ENCODE measurements at regions not wholly inside any gene's neighbourhood (a gene's known extent, or its start where the extent isn't known, plus 50 kb on each side); places are given as distances from the start of the nearest gene placed in this dataset.

DNA sequence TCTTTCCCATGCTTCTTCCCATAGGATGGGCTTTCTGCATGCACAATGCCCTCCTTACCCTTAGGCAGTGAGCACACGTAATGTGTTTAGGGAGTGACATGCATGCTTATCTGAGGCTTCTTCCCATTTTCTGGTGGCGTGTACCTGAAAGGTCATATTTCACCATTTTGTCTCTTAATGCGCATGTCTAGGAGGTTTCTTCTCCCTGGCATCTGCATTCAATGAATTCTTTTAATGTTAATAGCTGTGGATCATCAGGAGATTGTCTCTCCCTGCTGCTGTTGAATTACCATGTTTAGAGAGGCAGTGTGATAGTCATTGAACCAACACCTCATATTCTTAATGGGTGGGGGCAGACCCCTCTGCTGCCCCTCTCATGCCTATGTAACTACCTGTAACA, 205.6 kb upstream of the SGO1 start:
- H3K4me1 ChIP-seq (ENCODE audit: control insufficient read depth, insufficient read depth, low read length) = no peaks in the 10 kb centered on the region
- intact Hi-C loops (cut with micrococcal nuclease; ENCODE audit: unreplicated experiment) (no loop called here), in situ Hi-C loops (cut with MboI) (no loop called here)
- H3K4me3 ChIP-seq = no peak overlapping the region
- H3K79me2 ChIP-seq (ENCODE audit: control insufficient read depth, insufficient read depth, low read length) = no peaks in the 10 kb centered on the region
- 54% methylated on average over 3 of the region's 3 CpGs for WGBS (ENCODE audit: insufficient coverage, insufficient replicate concordance, low lambda C conversion rate, missing lambda C conversion rate)
- H4K20me1 ChIP-seq (ENCODE audit: control insufficient read depth, insufficient read depth) = no peaks in the 10 kb centered on the region
- no peak overlapping the region for H3K27ac ChIP-seq (ENCODE audit: control insufficient read depth, insufficient read depth)
- H3K4me2 ChIP-seq (ENCODE audit: control insufficient read depth, insufficient read depth) = no peak overlapping the region
- H3K9ac ChIP-seq (ENCODE audit: control insufficient read depth, insufficient read depth, low read length) = no peak overlapping the region
- H3K9me3 ChIP-seq (replicated peaks; ENCODE audit: control insufficient read depth, insufficient read depth, low read length) = no peaks in the 10 kb centered on the region
- H3K36me3 ChIP-seq (ENCODE audit: control insufficient read depth in 2 of 2, insufficient read depth in 2 of 2, low read length in 1 of 2) = no peaks in the 10 kb centered on the region
- no peak for DNase-seq (ENCODE audit: low read depth, low spot score)
- ChIA-PET CTCF (no interaction called here), SMC1A (ENCODE audit: uncharacterized antibody, unreplicated experiment) (no interaction called here), RAD21 (ENCODE audit: unreplicated experiment) (no interaction called here), POLR2A (no interaction called here)
- no peaks in the 10 kb centered on the region for H3K27me3 ChIP-seq (replicated peaks in 1 of 2; ENCODE audit: control insufficient read depth in 2 of 2, insufficient read depth in 2 of 2, low read length in 1 of 2)
- BruUV-seq (replicated peaks) = no TSS peak
- no peak for ATAC-seq
- H2AFZ ChIP-seq (ENCODE audit: control insufficient read depth, low read depth, low read length) = no peak overlapping the region
- FAIRE-seq = no peak
- TF ChIP-seq SMC3 (IDR thresholded peaks at IDR 0.05; ENCODE audit: borderline replicate concordance, low read length) (no peak), BMI1 (IDR thresholded peaks at IDR 0.05; ENCODE audit: borderline replicate concordance) (no peak), SREBF2 (IDR thresholded peaks at IDR 0.05; ENCODE audit: low read length) (no peak), SIX5 (IDR thresholded peaks at IDR 0.05; ENCODE audit: low read depth, low read length, severe bottlenecking) (no peak), MYB (IDR thresholded peaks at IDR 0.05; ENCODE audit: borderline replicate concordance, low read depth, low read length) (no peak), NFYA (IDR thresholded peaks at IDR 0.05; ENCODE audit: borderline replicate concordance, low read depth, low read length) (no peak), NFIC (IDR thresholded peaks at IDR 0.05; ENCODE audit: low read depth, low read length) (no peak), HDAC2 (IDR thresholded peaks at IDR 0.05) (no peak), MEF2B (IDR thresholded peaks at IDR 0.05; ENCODE audit: partially characterized antibody, poor library complexity, severe bottlenecking) (no peak), RAD51 (IDR thresholded peaks at IDR 0.05) (no peak)
- TF ChIP-seq, protein P1, sequence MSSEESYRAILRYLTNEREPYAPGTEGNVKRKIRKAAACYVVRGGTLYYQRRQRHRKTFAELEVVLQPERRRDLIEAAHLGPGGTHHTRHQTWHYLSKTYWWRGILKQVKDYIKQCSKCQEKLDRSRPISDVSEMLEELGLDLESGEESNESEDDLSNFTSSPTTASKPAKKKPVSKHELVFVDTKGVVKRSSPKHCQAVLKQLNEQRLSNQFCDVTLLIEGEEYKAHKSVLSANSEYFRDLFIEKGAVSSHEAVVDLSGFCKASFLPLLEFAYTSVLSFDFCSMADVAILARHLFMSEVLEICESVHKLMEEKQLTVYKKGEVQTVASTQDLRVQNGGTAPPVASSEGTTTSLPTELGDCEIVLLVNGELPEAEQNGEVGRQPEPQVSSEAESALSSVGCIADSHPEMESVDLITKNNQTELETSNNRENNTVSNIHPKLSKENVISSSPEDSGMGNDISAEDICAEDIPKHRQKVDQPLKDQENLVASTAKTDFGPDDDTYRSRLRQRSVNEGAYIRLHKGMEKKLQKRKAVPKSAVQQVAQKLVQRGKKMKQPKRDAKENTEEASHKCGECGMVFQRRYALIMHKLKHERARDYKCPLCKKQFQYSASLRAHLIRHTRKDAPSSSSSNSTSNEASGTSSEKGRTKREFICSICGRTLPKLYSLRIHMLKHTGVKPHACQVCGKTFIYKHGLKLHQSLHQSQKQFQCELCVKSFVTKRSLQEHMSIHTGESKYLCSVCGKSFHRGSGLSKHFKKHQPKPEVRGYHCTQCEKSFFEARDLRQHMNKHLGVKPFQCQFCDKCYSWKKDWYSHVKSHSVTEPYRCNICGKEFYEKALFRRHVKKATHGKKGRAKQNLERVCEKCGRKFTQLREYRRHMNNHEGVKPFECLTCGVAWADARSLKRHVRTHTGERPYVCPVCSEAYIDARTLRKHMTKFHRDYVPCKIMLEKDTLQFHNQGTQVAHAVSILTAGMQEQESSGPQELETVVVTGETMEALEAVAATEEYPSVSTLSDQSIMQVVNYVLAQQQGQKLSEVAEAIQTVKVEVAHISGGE (CRISPR knock-in tag; IDR thresholded peaks at IDR 0.05) = no peak
- TF ChIP-seq, protein P2, sequence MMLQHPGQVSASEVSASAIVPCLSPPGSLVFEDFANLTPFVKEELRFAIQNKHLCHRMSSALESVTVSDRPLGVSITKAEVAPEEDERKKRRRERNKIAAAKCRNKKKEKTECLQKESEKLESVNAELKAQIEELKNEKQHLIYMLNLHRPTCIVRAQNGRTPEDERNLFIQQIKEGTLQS (IDR thresholded peaks at IDR 0.05; ENCODE audit: borderline replicate concordance, extremely low read depth, low read depth, low read length) = no peak
- TF ChIP-seq, protein P3, sequence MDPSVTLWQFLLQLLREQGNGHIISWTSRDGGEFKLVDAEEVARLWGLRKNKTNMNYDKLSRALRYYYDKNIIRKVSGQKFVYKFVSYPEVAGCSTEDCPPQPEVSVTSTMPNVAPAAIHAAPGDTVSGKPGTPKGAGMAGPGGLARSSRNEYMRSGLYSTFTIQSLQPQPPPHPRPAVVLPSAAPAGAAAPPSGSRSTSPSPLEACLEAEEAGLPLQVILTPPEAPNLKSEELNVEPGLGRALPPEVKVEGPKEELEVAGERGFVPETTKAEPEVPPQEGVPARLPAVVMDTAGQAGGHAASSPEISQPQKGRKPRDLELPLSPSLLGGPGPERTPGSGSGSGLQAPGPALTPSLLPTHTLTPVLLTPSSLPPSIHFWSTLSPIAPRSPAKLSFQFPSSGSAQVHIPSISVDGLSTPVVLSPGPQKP (IDR thresholded peaks at IDR 0.05; ENCODE audit: low read depth, low read length) = no peak
- TF ChIP-seq, protein P4, sequence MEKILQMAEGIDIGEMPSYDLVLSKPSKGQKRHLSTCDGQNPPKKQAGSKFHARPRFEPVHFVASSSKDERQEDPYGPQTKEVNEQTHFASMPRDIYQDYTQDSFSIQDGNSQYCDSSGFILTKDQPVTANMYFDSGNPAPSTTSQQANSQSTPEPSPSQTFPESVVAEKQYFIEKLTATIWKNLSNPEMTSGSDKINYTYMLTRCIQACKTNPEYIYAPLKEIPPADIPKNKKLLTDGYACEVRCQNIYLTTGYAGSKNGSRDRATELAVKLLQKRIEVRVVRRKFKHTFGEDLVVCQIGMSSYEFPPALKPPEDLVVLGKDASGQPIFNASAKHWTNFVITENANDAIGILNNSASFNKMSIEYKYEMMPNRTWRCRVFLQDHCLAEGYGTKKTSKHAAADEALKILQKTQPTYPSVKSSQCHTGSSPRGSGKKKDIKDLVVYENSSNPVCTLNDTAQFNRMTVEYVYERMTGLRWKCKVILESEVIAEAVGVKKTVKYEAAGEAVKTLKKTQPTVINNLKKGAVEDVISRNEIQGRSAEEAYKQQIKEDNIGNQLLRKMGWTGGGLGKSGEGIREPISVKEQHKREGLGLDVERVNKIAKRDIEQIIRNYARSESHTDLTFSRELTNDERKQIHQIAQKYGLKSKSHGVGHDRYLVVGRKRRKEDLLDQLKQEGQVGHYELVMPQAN (conservative IDR thresholded peaks at IDR 0.05) = no peak
- TF ChIP-seq, protein P5, sequence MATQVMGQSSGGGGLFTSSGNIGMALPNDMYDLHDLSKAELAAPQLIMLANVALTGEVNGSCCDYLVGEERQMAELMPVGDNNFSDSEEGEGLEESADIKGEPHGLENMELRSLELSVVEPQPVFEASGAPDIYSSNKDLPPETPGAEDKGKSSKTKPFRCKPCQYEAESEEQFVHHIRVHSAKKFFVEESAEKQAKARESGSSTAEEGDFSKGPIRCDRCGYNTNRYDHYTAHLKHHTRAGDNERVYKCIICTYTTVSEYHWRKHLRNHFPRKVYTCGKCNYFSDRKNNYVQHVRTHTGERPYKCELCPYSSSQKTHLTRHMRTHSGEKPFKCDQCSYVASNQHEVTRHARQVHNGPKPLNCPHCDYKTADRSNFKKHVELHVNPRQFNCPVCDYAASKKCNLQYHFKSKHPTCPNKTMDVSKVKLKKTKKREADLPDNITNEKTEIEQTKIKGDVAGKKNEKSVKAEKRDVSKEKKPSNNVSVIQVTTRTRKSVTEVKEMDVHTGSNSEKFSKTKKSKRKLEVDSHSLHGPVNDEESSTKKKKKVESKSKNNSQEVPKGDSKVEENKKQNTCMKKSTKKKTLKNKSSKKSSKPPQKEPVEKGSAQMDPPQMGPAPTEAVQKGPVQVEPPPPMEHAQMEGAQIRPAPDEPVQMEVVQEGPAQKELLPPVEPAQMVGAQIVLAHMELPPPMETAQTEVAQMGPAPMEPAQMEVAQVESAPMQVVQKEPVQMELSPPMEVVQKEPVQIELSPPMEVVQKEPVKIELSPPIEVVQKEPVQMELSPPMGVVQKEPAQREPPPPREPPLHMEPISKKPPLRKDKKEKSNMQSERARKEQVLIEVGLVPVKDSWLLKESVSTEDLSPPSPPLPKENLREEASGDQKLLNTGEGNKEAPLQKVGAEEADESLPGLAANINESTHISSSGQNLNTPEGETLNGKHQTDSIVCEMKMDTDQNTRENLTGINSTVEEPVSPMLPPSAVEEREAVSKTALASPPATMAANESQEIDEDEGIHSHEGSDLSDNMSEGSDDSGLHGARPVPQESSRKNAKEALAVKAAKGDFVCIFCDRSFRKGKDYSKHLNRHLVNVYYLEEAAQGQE (IDR thresholded peaks at IDR 0.05; ENCODE audit: low read depth, low read length) = no peak
